HG03095 (cell line): ENCODE measurements at regions not wholly inside any gene's neighbourhood (a gene's known extent, or its start where the extent isn't known, plus 50 kb on each side); places are given as distances from the start of the nearest gene placed in this dataset.

Experiments
- ATAC-seq: cut with Tn5 transposase; IDR thresholded peaks from one replicate; pipeline ENCODE4 v1.9.1; 2021; ENCODE audit warnings: moderate library complexity; ENCODE audit not compliant: unreplicated experiment

GRCh38 chr19:30293051-30293785, 79.0 kb upstream of the ZNF536 start:
- ATAC-seq: no peak

DNA sequence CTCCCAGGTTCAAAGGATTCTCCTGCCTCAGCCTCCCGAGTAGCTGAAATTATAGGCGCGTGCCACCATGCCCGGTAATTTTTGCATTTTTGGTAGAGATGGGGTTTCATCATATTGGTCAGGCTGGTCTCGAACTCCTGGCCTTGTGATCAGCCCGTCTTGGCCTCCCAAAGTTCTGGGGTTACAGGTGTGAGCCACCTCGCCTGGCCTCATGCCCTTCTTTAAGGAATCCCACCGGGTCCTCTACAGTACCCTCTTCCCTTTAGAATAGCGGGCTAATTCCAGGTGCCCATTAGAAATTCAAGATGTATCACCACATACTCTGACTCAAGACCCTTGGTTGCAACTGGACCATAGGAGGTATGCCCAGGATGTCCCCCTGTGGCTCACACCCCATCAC, 74.2 kb upstream of the ZNF536 start:
- no peak for ATAC-seq

GRCh38 chr19:30303131-30303654, 69.0 kb upstream of the ZNF536 start:
- no peak for ATAC-seq

GRCh38 chr19:30304540-30304939, 67.6 kb upstream of the ZNF536 start:
- ATAC-seq: no peak

DNA sequence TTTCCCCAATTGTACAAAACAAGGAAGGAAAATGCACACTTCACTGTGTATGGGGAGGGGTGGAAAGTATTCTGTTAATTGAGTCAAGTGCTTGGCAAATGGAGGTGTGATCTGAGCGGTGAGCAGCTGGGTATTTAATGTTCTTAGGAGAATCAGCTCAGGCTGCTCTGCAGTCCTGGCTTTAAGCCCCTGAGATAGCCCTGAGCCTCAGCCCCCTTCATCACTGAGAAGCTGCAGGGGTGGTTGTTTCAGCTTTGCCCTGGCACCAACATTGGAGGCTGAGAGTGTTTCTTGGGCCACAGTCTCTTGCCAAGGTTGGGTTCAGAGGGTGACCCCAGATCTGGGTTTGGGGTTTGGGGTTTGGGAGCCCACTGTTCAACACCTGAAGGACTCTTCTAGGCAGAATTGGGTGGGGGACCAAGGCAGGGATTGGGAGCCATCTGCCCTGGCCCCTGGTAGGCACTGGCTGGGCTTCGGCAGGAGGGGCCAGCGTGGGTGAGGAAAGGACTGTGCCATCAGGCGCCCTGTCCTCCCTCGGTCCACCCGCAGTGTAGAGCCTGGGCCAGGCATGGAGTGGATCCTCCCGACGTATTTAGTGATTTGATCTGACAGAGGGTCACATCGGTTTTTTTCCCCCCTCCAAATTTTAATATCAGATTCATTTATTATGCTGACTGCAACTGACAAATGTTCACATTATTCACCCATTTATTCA, 66.7 kb upstream of the ZNF536 start:
- ATAC-seq: no peak

GRCh38 chr19:30307191-30307974, 64.8 kb upstream of the ZNF536 start:
- no peak for ATAC-seq

- no peak for ATAC-seq
Observed at GRCh38 chr19:30309176-30309575, 63.0 kb upstream of the ZNF536 start.

GRCh38 chr19:30309905-30310601, 62.1 kb upstream of the ZNF536 start:
- no peak for ATAC-seq

- no peak for ATAC-seq
Observed at GRCh38 chr19:30310602-30311263, 61.5 kb upstream of the ZNF536 start.

- no peak for ATAC-seq
Observed at GRCh38 chr19:30311911-30312310, 60.3 kb upstream of the ZNF536 start.

DNA sequence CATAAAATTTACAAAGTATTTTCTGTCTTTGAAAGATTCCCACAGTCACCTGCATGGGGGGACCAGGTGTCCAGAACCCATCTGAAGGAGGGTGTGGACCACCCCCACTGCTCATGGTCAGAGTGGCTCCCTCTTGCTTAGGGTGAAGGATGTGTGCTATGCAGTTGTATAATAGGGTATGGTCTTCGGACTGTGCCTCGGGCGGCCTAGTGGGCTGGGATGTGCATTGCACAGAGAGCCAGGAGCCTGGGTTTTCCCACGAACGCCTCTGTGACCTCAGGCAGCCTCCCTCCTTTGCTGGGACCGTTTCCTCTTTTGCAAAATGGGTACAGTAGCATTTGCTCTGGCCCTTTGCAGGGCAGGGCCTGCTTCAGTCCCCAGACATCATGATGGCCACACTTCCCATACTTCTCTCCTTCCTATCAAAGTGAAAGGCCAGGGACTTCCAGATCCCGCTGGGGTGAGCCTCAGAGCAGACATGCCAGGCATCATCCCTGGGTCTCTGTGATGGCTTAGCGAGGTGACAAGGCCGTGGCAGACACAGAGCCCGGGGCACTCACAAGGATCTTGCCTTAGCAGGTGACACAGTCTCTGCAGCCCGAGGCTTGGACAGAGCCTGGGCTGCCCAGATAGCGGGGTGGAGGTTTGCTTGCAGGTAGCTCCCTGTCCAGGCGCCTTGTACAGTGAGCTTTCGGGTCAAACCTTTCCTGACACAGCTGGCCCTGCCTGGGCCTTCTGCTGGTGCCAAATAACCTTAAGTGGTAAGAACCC, 59.4 kb upstream of the ZNF536 start:
- no peak for ATAC-seq

DNA sequence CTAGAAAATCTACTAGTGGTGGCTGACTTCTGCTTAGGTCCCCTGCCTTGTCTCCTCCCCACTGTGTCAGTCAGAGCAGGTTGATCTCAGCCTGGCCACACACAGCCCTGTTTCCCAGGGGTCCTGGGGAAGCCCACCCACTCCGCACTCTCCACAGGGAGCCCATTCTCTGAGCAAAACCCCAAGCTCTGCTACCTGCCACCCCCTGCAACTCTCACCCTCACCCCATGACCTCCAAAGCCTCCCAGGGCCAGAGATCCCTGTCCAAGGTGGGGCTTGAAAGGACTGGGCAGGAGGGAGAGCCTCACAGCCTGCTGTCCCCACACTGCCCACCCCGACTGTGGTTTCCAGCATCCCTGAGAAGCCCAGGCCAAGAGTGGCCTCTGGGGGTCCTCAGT, 58.8 kb upstream of the ZNF536 start:
- no peak for ATAC-seq

GRCh38 chr19:30314056-30314804, 58.0 kb upstream of the ZNF536 start:
- ATAC-seq: no peak

- no peak for ATAC-seq
Observed at GRCh38 chr19:30314805-30315155, 57.4 kb upstream of the ZNF536 start.

GRCh38 chr19:30315159-30315558, 57.0 kb upstream of the ZNF536 start:
- ATAC-seq: no peak

DNA sequence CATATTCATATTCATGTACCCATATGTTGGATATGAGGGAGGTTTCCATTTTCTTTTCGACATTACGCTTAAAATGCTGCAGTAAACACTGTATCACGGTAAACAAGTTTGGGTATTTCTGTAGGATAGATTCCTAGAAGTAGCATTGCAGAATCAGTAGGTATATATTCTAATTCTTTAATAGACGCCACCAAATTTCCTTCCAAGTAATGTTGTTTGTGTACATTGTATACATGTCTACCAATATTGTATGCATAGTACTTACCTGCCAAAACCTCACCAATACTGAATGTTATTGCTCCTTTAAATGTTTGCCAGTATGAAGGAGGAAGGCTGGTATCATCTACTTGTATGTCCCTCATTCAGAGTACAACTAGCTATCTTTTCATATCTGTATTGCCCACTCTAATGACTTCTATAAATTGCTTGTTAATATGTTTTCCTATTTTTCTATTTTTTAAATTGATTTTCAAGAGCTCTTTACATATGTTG, 56.1 kb upstream of the ZNF536 start:
- ATAC-seq: no peak

GRCh38 chr19:30316560-30317106, 55.6 kb upstream of the ZNF536 start:
- no peak for ATAC-seq

DNA sequence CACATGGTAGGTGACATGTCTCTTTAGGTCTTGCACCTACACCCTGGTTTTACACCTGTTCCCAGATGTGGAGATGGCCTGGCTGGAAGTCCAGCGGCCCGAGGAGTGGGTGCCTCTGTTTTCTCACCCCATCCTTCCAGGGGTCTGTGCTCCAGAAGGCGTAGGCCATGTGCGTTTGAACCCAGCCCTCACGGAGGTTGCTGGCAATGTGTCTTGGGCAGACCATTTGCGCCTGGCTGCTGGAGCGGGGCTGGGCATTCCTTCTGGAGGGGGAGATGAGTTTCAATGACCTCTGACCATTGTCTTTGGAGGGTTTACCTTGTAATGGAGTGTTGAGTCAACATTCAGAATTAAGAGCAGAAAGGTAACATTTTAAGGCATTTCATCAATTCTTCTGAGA, 54.8 kb upstream of the ZNF536 start:
- no peak for ATAC-seq

DNA sequence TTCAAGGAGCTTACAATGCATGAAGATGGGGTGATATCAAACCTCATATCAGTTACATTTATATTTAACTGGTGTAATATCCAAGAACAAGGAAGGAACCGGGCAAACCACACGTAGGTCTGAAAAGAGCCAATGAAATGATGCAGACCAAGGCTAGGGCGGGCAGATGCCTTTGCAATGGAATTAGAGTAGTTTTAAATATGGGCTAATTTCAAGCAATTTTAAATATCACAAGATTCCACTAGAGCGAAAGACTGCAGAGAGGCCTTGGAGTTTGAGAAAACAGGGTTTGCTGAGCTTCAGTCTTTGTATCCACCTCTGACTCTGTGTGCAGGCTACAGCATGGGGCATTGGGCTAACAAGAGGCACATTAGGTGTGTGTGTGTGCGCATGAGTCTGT, 53.9 kb upstream of the ZNF536 start:
- no peak for ATAC-seq
